K562 (cell line): ENCODE measurements at regions not wholly inside any gene's neighbourhood (a gene's known extent, or its start where the extent isn't known, plus 50 kb on each side); places are given as distances from the start of the nearest gene placed in this dataset.

Experiments used
- FOS ChIP-seq: IDR thresholded peaks from 3 replicates; pipeline ENCODE4 v1.6.1; 2011; ENCODE audit not compliant: insufficient read length; ENCODE audit errors: extremely low read depth
- FOSL1 ChIP-seq: fragments of 200-800 bp; sonication (Bioruptor generic); conservative IDR thresholded peaks from 2 replicates; pipeline ENCODE4 v1.6.1; 2016; ENCODE audit warnings: missing genetic modification characterization, missing compliant biosample characterization
- FOXP4 ChIP-seq: sonication (generic); formaldehyde crosslinking; IDR thresholded peaks from 2 replicates; pipeline ENCODE4 v1.8.0; 2022; ENCODE audit warnings: mild to moderate bottlenecking, missing genetic modification reagents, borderline replicate concordance
- KAT8 ChIP-seq: fragments of 450-650 bp; IDR thresholded peaks from 2 replicates; pipeline ENCODE4 v1.6.1; 2016; ENCODE audit warnings: low read depth, mild to moderate bottlenecking
- NELFE ChIP-seq: IDR thresholded peaks from 2 replicates; pipeline ENCODE4 v1.6.1; 2011; ENCODE audit warnings: mild to moderate bottlenecking; ENCODE audit not compliant: insufficient read depth, insufficient read length
- NR2C2 ChIP-seq, 2 experiments: fragments of 200-800 bp in 1 of 2; sonication (Bioruptor generic) in 1 of 2; sonication (generic) in 1 of 2; formaldehyde crosslinking in 1 of 2; IDR thresholded peaks; 2 replicates each; pipeline versions ENCODE4 v1.6.1 to v1.8.0; 2016 to 2022; ENCODE audit warnings: mild to moderate bottlenecking in 1 of 2, missing compliant biosample characterization in 1 of 2, missing genetic modification characterization in 1 of 2, missing genetic modification reagents in 1 of 2
- ZNF384 ChIP-seq: IDR thresholded peaks from 2 replicates; pipeline ENCODE4 v1.6.1; 2012; ENCODE audit warnings: low read depth, low read length, improper control_type of control experiment
- TF ChIP-seq, protein P1 (sequence below): fragments of 200-600 bp; sonication (generic); IDR thresholded peaks from one replicate; pipeline ENCODE4 v1.6.1; 2012; ENCODE audit warnings: mild to moderate bottlenecking, low read depth, low read length, inconsistent platforms
- TF ChIP-seq, protein P2 (sequence below): fragments of 250-450 bp; sonication (Bioruptor Pico); IDR thresholded peaks from 2 replicates; pipeline ENCODE4 v1.5.0; 2022; ENCODE audit warnings: mild to moderate bottlenecking
- TF ChIP-seq, protein P3 (sequence below): fragments of 200-800 bp; sonication (Bioruptor generic); IDR thresholded peaks from 2 replicates; pipeline ENCODE4 v1.6.1; 2017; ENCODE audit warnings: missing genetic modification characterization, missing compliant biosample characterization

GRCh38 chr1:55275151-55275748 lies 60.1 kb upstream of the USP24 start (continued):
- TF ChIP-seq, protein P1, sequence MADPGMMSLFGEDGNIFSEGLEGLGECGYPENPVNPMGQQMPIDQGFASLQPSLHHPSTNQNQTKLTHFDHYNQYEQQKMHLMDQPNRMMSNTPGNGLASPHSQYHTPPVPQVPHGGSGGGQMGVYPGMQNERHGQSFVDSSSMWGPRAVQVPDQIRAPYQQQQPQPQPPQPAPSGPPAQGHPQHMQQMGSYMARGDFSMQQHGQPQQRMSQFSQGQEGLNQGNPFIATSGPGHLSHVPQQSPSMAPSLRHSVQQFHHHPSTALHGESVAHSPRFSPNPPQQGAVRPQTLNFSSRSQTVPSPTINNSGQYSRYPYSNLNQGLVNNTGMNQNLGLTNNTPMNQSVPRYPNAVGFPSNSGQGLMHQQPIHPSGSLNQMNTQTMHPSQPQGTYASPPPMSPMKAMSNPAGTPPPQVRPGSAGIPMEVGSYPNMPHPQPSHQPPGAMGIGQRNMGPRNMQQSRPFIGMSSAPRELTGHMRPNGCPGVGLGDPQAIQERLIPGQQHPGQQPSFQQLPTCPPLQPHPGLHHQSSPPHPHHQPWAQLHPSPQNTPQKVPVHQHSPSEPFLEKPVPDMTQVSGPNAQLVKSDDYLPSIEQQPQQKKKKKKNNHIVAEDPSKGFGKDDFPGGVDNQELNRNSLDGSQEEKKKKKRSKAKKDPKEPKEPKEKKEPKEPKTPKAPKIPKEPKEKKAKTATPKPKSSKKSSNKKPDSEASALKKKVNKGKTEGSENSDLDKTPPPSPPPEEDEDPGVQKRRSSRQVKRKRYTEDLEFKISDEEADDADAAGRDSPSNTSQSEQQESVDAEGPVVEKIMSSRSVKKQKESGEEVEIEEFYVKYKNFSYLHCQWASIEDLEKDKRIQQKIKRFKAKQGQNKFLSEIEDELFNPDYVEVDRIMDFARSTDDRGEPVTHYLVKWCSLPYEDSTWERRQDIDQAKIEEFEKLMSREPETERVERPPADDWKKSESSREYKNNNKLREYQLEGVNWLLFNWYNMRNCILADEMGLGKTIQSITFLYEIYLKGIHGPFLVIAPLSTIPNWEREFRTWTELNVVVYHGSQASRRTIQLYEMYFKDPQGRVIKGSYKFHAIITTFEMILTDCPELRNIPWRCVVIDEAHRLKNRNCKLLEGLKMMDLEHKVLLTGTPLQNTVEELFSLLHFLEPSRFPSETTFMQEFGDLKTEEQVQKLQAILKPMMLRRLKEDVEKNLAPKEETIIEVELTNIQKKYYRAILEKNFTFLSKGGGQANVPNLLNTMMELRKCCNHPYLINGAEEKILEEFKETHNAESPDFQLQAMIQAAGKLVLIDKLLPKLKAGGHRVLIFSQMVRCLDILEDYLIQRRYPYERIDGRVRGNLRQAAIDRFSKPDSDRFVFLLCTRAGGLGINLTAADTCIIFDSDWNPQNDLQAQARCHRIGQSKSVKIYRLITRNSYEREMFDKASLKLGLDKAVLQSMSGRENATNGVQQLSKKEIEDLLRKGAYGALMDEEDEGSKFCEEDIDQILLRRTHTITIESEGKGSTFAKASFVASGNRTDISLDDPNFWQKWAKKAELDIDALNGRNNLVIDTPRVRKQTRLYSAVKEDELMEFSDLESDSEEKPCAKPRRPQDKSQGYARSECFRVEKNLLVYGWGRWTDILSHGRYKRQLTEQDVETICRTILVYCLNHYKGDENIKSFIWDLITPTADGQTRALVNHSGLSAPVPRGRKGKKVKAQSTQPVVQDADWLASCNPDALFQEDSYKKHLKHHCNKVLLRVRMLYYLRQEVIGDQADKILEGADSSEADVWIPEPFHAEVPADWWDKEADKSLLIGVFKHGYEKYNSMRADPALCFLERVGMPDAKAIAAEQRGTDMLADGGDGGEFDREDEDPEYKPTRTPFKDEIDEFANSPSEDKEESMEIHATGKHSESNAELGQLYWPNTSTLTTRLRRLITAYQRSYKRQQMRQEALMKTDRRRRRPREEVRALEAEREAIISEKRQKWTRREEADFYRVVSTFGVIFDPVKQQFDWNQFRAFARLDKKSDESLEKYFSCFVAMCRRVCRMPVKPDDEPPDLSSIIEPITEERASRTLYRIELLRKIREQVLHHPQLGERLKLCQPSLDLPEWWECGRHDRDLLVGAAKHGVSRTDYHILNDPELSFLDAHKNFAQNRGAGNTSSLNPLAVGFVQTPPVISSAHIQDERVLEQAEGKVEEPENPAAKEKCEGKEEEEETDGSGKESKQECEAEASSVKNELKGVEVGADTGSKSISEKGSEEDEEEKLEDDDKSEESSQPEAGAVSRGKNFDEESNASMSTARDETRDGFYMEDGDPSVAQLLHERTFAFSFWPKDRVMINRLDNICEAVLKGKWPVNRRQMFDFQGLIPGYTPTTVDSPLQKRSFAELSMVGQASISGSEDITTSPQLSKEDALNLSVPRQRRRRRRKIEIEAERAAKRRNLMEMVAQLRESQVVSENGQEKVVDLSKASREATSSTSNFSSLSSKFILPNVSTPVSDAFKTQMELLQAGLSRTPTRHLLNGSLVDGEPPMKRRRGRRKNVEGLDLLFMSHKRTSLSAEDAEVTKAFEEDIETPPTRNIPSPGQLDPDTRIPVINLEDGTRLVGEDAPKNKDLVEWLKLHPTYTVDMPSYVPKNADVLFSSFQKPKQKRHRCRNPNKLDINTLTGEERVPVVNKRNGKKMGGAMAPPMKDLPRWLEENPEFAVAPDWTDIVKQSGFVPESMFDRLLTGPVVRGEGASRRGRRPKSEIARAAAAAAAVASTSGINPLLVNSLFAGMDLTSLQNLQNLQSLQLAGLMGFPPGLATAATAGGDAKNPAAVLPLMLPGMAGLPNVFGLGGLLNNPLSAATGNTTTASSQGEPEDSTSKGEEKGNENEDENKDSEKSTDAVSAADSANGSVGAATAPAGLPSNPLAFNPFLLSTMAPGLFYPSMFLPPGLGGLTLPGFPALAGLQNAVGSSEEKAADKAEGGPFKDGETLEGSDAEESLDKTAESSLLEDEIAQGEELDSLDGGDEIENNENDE, result no peak
- TF ChIP-seq NELFE (no peak), KAT8 (no peak), FOSL1 (tag) (no peak), ZNF384 (no peak), NR2C2 (CRISPR knock-in tag; IDR thresholded peaks at IDR 0.05) (no peak), NR2C2 (tag; IDR thresholded peaks at IDR 0.05) (no peak), FOXP4 (CRISPR knock-in tag) (no peak), FOS (no peak)
- TF ChIP-seq, protein P2, sequence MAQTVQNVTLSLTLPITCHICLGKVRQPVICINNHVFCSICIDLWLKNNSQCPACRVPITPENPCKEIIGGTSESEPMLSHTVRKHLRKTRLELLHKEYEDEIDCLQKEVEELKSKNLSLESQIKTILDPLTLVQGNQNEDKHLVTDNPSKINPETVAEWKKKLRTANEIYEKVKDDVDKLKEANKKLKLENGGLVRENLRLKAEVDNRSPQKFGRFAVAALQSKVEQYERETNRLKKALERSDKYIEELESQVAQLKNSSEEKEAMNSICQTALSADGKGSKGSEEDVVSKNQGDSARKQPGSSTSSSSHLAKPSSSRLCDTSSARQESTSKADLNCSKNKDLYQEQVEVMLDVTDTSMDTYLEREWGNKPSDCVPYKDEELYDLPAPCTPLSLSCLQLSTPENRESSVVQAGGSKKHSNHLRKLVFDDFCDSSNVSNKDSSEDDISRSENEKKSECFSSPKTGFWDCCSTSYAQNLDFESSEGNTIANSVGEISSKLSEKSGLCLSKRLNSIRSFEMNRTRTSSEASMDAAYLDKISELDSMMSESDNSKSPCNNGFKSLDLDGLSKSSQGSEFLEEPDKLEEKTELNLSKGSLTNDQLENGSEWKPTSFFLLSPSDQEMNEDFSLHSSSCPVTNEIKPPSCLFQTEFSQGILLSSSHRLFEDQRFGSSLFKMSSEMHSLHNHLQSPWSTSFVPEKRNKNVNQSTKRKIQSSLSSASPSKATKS, result no peak
- TF ChIP-seq, protein P3, sequence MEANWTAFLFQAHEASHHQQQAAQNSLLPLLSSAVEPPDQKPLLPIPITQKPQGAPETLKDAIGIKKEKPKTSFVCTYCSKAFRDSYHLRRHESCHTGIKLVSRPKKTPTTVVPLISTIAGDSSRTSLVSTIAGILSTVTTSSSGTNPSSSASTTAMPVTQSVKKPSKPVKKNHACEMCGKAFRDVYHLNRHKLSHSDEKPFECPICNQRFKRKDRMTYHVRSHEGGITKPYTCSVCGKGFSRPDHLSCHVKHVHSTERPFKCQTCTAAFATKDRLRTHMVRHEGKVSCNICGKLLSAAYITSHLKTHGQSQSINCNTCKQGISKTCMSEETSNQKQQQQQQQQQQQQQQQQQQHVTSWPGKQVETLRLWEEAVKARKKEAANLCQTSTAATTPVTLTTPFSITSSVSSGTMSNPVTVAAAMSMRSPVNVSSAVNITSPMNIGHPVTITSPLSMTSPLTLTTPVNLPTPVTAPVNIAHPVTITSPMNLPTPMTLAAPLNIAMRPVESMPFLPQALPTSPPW (CRISPR knock-in tag), result no peak
